Thyroid gland (tissue), 4 donors: ENCODE measurements at regions not wholly inside any gene's neighbourhood (a gene's known extent, or its start where the extent isn't known, plus 50 kb on each side); places are given as distances from the start of the nearest gene placed in this dataset.

Source experiments
- POLR2A ChIP-seq, 2 donors: fragments of 450-650 bp; IDR thresholded peaks; one replicate each; pipeline ENCODE4 v1.6.1; 2017; ENCODE audit warnings: antibody characterized with exemption in 2 of 2, mild to moderate bottlenecking in 2 of 2, moderate library complexity in 1 of 2
- TF ChIP-seq, protein P1 (sequence below), 6 experiments: fragments of 200-600 bp in 3 of 6; fragments of 450-650 bp in 3 of 6; sonication (generic) in 3 of 6; IDR thresholded peaks; one replicate each; pipeline ENCODE4 v1.5.1; 2016 to 2019; ENCODE audit warnings: antibody characterized with exemption in 6 of 6, mild to moderate bottlenecking in 2 of 6, inconsistent platforms in 1 of 6, moderate library complexity in 1 of 6

DNA sequence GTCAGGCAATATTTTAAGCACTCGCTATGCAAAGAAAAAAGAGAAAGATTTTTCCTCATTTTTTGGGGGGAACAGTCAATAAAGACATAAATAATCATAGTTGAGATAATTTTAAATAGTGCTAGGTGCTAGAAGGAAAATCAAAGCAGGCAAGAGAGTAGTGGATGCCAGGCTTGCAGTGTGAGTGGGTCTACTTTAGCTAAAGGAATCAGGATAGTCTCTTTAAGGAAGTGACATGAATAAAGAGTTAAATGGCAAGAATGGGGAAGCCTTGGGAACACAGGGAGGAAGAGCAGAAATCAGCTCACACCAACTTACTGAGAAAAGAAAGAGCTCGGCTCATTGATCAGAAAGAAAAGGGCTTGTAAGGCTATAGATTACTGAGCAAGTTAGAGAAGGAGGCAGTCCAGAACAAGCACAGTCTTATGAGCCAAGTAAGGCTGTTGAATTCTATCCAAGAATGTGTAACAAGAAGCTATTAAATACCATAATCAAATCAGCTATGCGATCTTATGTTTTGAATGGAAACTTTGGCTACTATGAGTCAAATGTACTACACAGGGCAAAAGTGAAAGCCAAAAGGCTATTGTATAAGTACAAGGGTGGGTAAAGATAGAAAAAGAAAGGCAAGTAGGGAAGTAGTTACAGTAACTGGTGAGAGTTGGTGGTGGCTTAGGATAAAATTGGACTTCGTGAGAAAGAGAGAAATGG is 833.8 kb upstream of the PIK3C3 start:
- TF ChIP-seq, protein P1, sequence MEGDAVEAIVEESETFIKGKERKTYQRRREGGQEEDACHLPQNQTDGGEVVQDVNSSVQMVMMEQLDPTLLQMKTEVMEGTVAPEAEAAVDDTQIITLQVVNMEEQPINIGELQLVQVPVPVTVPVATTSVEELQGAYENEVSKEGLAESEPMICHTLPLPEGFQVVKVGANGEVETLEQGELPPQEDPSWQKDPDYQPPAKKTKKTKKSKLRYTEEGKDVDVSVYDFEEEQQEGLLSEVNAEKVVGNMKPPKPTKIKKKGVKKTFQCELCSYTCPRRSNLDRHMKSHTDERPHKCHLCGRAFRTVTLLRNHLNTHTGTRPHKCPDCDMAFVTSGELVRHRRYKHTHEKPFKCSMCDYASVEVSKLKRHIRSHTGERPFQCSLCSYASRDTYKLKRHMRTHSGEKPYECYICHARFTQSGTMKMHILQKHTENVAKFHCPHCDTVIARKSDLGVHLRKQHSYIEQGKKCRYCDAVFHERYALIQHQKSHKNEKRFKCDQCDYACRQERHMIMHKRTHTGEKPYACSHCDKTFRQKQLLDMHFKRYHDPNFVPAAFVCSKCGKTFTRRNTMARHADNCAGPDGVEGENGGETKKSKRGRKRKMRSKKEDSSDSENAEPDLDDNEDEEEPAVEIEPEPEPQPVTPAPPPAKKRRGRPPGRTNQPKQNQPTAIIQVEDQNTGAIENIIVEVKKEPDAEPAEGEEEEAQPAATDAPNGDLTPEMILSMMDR (IDR thresholded peaks at IDR 0.05), result no peak
- no peak for TF ChIP-seq POLR2A (IDR thresholded peaks at IDR 0.05)
